ENCODE measurements at regions not wholly inside any gene's neighbourhood (a gene's known extent, or its start where the extent isn't known, plus 50 kb on each side); places are given as distances from the start of the nearest gene placed in this dataset.

GRCh38 chr5:159820692-159821091, 95.6 kb upstream of the ADRA1B start:
- no peak overlapping the region for H3K9ac ChIP-seq (ENCODE audit: control insufficient read depth, insufficient read depth, low read length)
- RAD21 ChIA-PET (ENCODE audit: unreplicated experiment): interaction anchor here (0.7 kb wide), 1 partner anchor 1565 kb away, joined by 5 read pairs; no protein-coding TSS in a partner anchor
- H3K27me3 ChIP-seq (replicated peaks in 1 of 2; ENCODE audit: control insufficient read depth in 2 of 2, insufficient read depth in 2 of 2, low read length in 1 of 2): no peaks in the 10 kb centered on the region; a peak in 1 of 4 replicates
- CTCF ChIA-PET: no interaction called here
- SMC1A ChIA-PET (ENCODE audit: uncharacterized antibody, unreplicated experiment): interaction anchor here (1.0 kb wide), 1 partner anchor 253 kb away, joined by 3 read pairs; no protein-coding TSS in a partner anchor
- H3K9me3 ChIP-seq (replicated peaks; ENCODE audit: control insufficient read depth, insufficient read depth, low read length): no peaks in the 10 kb centered on the region
- no peak overlapping the region for H3K4me2 ChIP-seq (ENCODE audit: control insufficient read depth, insufficient read depth)
- TF ChIP-seq NFIC (IDR thresholded peaks at IDR 0.05; ENCODE audit: low read depth, low read length): no peak
- no peak for TF ChIP-seq SRF (IDR thresholded peaks at IDR 0.05; ENCODE audit: low read depth in 2 of 2, low read length in 2 of 2)
- no peak for TF ChIP-seq EGR1 (IDR thresholded peaks at IDR 0.05; ENCODE audit: borderline replicate concordance in 1 of 2, low read depth in 2 of 2, low read length in 2 of 2)
- TF ChIP-seq POLR2AphosphoS2 (IDR thresholded peaks at IDR 0.05; ENCODE audit: low read depth, low read length): no peak
- in situ Hi-C loops (cut with MboI) (no loop called here), intact Hi-C loops (cut with micrococcal nuclease; ENCODE audit: unreplicated experiment) (no loop called here)
- no TSS peak for BruUV-seq (replicated peaks)
- no peaks in the 10 kb centered on the region for H3K79me2 ChIP-seq (ENCODE audit: control insufficient read depth, insufficient read depth, low read length)
- FAIRE-seq: no peak
- H3K27ac ChIP-seq (ENCODE audit: control insufficient read depth, insufficient read depth): no peak overlapping the region
- no peak overlapping the region for H3K4me3 ChIP-seq
- ATAC-seq: no peak
- H2AFZ ChIP-seq (ENCODE audit: control insufficient read depth, low read depth, low read length): no peak overlapping the region
- no peak for DNase-seq (ENCODE audit: low read depth, low spot score)
- peaks cover under 1% of the 10 kb centered on the region; the same call in 1 of the 2 replicates for H3K4me1 ChIP-seq (ENCODE audit: control insufficient read depth, insufficient read depth, low read length)
- POLR2A ChIA-PET: interaction anchor here (0.6 kb wide), 2 partner anchors 385 to 1863 kb away, joined by 4 read pairs; no protein-coding TSS in a partner anchor
- 10% methylated on average over 2 of the region's 3 CpGs for WGBS (ENCODE audit: insufficient coverage, insufficient replicate concordance, low lambda C conversion rate, missing lambda C conversion rate)
- no peaks in the 10 kb centered on the region for H4K20me1 ChIP-seq (ENCODE audit: control insufficient read depth, insufficient read depth)
- no peaks in the 10 kb centered on the region for H3K36me3 ChIP-seq (ENCODE audit: control insufficient read depth in 2 of 2, insufficient read depth in 2 of 2, low read length in 1 of 2)

- Histone ChIP-seq H2AFZ (ENCODE audit: control insufficient read depth, low read depth, low read length) (no peak overlapping the region), H3K9ac (ENCODE audit: control insufficient read depth, insufficient read depth, low read length) (no peak overlapping the region), H4K20me1 (ENCODE audit: control insufficient read depth, insufficient read depth) (no peaks in the 10 kb centered on the region), H3K4me1 (ENCODE audit: control insufficient read depth, insufficient read depth, low read length) (peaks cover 7% of the 10 kb centered on the region), H3K79me2 (ENCODE audit: control insufficient read depth, insufficient read depth, low read length) (no peaks in the 10 kb centered on the region), H3K27me3 (replicated peaks in 1 of 2; ENCODE audit: control insufficient read depth in 2 of 2, insufficient read depth in 2 of 2, low read length in 1 of 2) (no peaks in the 10 kb centered on the region; a peak in 1 of 4 replicates), H3K36me3 (ENCODE audit: control insufficient read depth in 2 of 2, insufficient read depth in 2 of 2, low read length in 1 of 2) (no peaks in the 10 kb centered on the region), H3K27ac (ENCODE audit: control insufficient read depth, insufficient read depth) (no peak overlapping the region), H3K9me3 (replicated peaks; ENCODE audit: control insufficient read depth, insufficient read depth, low read length) (no peaks in the 10 kb centered on the region), H3K4me3 (no peak overlapping the region), H3K4me2 (ENCODE audit: control insufficient read depth, insufficient read depth) (no peak overlapping the region)
- WGBS (ENCODE audit: insufficient coverage, insufficient replicate concordance, low lambda C conversion rate, missing lambda C conversion rate): 40% methylated on average over 9 of the region's 9 CpGs
- SMC1A ChIA-PET (ENCODE audit: uncharacterized antibody, unreplicated experiment): no interaction called here
- TF ChIP-seq RBBP5 (conservative IDR thresholded peaks at IDR 0.05) (no peak), SMARCA5 (IDR thresholded peaks at IDR 0.05) (no peak), USF2 (IDR thresholded peaks at IDR 0.05; ENCODE audit: borderline replicate concordance, low read depth, low read length) (no peak), SIN3A (IDR thresholded peaks at IDR 0.05; ENCODE audit: low read depth, low read length) (no peak), BCL3 (IDR thresholded peaks at IDR 0.05; ENCODE audit: borderline replicate concordance, insufficient read depth, low read depth, low read length, poor library complexity, severe bottlenecking) (no peak), FOXM1 (IDR thresholded peaks at IDR 0.05; ENCODE audit: low read depth, low read length) (no peak), SUPT20H (IDR thresholded peaks at IDR 0.05; ENCODE audit: borderline replicate concordance, control insufficient read depth, low read depth, low read length) (no peak), E2F8 (IDR thresholded peaks at IDR 0.05; ENCODE audit: low read depth, partially characterized antibody) (no peak), STAT3 (IDR thresholded peaks at IDR 0.05; ENCODE audit: low read depth, low read length) (no peak)
- no peak for DNase-seq (ENCODE audit: low read depth, low spot score)
- no TSS peak for BruUV-seq (replicated peaks)
- CTCF ChIA-PET: no interaction called here
- RAD21 ChIA-PET (ENCODE audit: unreplicated experiment): no interaction called here
- in situ Hi-C loops (cut with MboI) (no loop called here), intact Hi-C loops (cut with micrococcal nuclease; ENCODE audit: unreplicated experiment) (no loop called here)
- POLR2A ChIA-PET: no interaction called here
- FAIRE-seq: no peak
- ATAC-seq: no peak
These were observed 94.8 kb upstream of the ADRA1B start for GRCh38 chr5:159821461-159821940.

Data from GM12878 (cell line).